Natural killer cell (primary cell): ENCODE measurements at regions not wholly inside any gene's neighbourhood (a gene's known extent, or its start where the extent isn't known, plus 50 kb on each side); places are given as distances from the start of the nearest gene placed in this dataset.
"Not testable (repeated sequence)": the region's sequence is repeated elsewhere in the genome, so short reads cannot be mapped to it uniquely, and the experiment has no call there.

Experiments
- ATAC-seq, 3 donors: fragments of 150-1000 bp in 2 of 3; fragments of 200-7000 bp in 1 of 3; cut with Tn5 transposase; 1 replicate in 1 of 3; 2 replicates in 2 of 3; pipeline ENCODE4 v1.10.0; 2021; ENCODE audit warnings: mild to moderate bottlenecking in 2 of 3, moderate library complexity in 2 of 3
- DNase-seq, 2 donors: peaks; one replicate each; pipeline versions ENCODE4 v3.0.0 to v3.0.0-alpha.2; 2013 to 2021; ENCODE audit warnings: mixed read lengths in 1 of 2
- H3K27ac ChIP-seq: one replicate; pipeline ENCODE4 v1.5.1; 2013; ENCODE audit warnings: mild to moderate bottlenecking, low read length
- H3K27me3 ChIP-seq: one replicate; pipeline ENCODE4 v1.6.1; 2013; ENCODE audit warnings: low read length; ENCODE audit not compliant: control insufficient read depth, insufficient read depth
- H3K36me3 ChIP-seq: one replicate; pipeline ENCODE4 v1.6.1; 2013; ENCODE audit warnings: low read length; ENCODE audit not compliant: control insufficient read depth, insufficient read depth
- H3K4me1 ChIP-seq: one replicate; pipeline ENCODE4 v1.6.1; 2013; ENCODE audit warnings: low read length; ENCODE audit not compliant: control insufficient read depth, insufficient read depth
- H3K4me3 ChIP-seq: one replicate; pipeline ENCODE4 v1.5.1; 2013; ENCODE audit warnings: low read length
- H3K9me3 ChIP-seq: one replicate; pipeline ENCODE4 v1.6.1; 2013; ENCODE audit warnings: low read length; ENCODE audit not compliant: control insufficient read depth, insufficient read depth
- H3K27ac Mint-ChIP-seq, 2 donors: one replicate each; pipeline ENCODE4 v1.8.0; 2022; ENCODE audit warnings: mild to moderate bottlenecking in 2 of 2, mixed read lengths in 2 of 2, moderate library complexity in 1 of 2
- H3K27me3 Mint-ChIP-seq, 2 donors: one replicate each; pipeline ENCODE4 v1.8.0; 2022; ENCODE audit warnings: low read depth in 2 of 2, mixed read lengths in 2 of 2
- H3K36me3 Mint-ChIP-seq: one replicate; pipeline ENCODE4 v1.8.0; 2022; ENCODE audit warnings: mixed read lengths
- H3K4me1 Mint-ChIP-seq, 2 donors: one replicate each; pipeline ENCODE4 v1.8.0; 2022; ENCODE audit warnings: mixed read lengths in 2 of 2
- H3K4me3 Mint-ChIP-seq: one replicate; pipeline ENCODE4 v1.8.0; 2022; ENCODE audit warnings: mild to moderate bottlenecking, moderate library complexity, mixed read lengths
- H3K9me3 Mint-ChIP-seq, 2 donors: one replicate each; pipeline ENCODE4 v1.8.0; 2022; ENCODE audit warnings: mixed read lengths in 2 of 2
- WGBS: methylation state at CpG from one replicate; pipeline ENCODE4 v1.1.7; 2013; ENCODE audit warnings: missing lambda C conversion rate; ENCODE audit not compliant: insufficient coverage; 5-methylcytosine and 5-hydroxymethylcytosine counted together
- intact Hi-C: fragments of 100-400 bp; cut with micrococcal nuclease; formaldehyde crosslinking; loops from one replicate; pipeline ENCODE4 v1.14.2; 2022
- TF ChIP-seq, protein P1 (sequence below): fragments of 200-600 bp; IDR thresholded peaks from one replicate; pipeline ENCODE4 v1.8.0; 2022; ENCODE audit warnings: antibody characterized with exemption

DNA sequence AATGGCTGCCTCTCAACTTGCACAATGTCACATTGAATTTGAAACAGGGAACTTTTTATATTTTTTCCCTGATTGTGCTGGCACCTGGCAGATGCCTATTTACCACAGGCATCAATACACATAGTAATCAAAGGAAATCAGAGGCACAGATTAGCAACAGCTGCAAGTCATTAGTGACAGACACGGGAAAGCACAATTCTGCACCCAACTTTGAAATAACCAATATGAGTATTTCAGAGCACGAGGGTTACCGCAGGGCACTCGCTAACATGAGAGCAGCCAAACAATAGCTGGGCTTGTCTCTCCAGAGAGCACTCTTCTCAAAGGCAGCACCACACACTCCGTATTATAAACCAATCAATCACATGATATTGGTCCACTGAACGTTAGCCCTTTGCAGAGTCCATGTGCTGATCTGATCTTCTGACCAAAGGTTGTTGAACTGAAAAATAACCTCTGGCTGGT, 149.5 kb downstream of the RNF144B start:
- TF ChIP-seq, protein P1, sequence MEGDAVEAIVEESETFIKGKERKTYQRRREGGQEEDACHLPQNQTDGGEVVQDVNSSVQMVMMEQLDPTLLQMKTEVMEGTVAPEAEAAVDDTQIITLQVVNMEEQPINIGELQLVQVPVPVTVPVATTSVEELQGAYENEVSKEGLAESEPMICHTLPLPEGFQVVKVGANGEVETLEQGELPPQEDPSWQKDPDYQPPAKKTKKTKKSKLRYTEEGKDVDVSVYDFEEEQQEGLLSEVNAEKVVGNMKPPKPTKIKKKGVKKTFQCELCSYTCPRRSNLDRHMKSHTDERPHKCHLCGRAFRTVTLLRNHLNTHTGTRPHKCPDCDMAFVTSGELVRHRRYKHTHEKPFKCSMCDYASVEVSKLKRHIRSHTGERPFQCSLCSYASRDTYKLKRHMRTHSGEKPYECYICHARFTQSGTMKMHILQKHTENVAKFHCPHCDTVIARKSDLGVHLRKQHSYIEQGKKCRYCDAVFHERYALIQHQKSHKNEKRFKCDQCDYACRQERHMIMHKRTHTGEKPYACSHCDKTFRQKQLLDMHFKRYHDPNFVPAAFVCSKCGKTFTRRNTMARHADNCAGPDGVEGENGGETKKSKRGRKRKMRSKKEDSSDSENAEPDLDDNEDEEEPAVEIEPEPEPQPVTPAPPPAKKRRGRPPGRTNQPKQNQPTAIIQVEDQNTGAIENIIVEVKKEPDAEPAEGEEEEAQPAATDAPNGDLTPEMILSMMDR: no peak
- no peak overlapping the region for H3K4me3 Mint-ChIP-seq
- Histone ChIP-seq H3K9me3 (no peaks in the 10 kb centered on the region), H3K4me3 (no peak overlapping the region), H3K36me3 (no peaks in the 10 kb centered on the region), H3K27me3 (no peaks in the 10 kb centered on the region), H3K27ac (no peak overlapping the region), H3K4me1 (no peaks in the 10 kb centered on the region)
- no peak overlapping the region for H3K27ac Mint-ChIP-seq
- H3K9me3 Mint-ChIP-seq: no peaks in the 10 kb centered on the region
- H3K36me3 Mint-ChIP-seq: no peaks in the 10 kb centered on the region
- 88% methylated on average over 6 of the region's 6 CpGs for WGBS
- DNase-seq: no peak
- no peak for ATAC-seq
- intact Hi-C loops: no loop called here
- peaks cover 0 to 15% of the 10 kb centered on the region in 2 donors for H3K27me3 Mint-ChIP-seq
- H3K4me1 Mint-ChIP-seq: no peaks in the 10 kb centered on the region

DNA sequence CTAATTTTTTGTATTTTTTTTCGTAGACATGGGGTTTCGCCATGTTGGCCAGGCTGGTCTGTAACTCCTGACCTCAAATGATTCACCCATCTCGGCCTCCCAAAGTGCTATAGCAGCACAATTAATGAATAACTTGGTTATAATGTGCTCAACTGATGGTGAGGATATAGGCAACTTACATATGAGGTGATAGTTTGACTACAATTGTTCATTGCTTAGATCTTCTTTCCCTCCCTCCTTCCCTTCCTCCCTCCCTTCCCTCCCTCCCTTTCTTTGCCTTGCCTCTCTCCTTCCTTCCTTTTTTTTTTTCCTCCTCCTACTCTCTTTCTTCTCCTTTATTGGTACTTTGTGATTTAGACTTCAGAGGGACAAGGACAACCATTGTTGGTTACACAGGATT, 151.2 kb downstream of the RNF144B start:
- Histone ChIP-seq H3K36me3 (no peaks in the 10 kb centered on the region), H3K4me1 (no peaks in the 10 kb centered on the region), H3K9me3 (peaks cover under 1% of the 10 kb centered on the region), H3K27me3 (no peaks in the 10 kb centered on the region), H3K27ac (no peak overlapping the region), H3K4me3 (no peak overlapping the region)
- H3K9me3 Mint-ChIP-seq: no peaks in the 10 kb centered on the region
- TF ChIP-seq, protein P1: no peak
- H3K27ac Mint-ChIP-seq: no peak overlapping the region
- no peak for ATAC-seq
- no peak overlapping the region for H3K4me3 Mint-ChIP-seq
- peaks cover 0 to 8% of the 10 kb centered on the region in 2 donors for H3K27me3 Mint-ChIP-seq
- intact Hi-C loops: no loop called here
- no peaks in the 10 kb centered on the region for H3K4me1 Mint-ChIP-seq
- H3K36me3 Mint-ChIP-seq: no peaks in the 10 kb centered on the region
- DNase-seq: no peak
- whole genome bisulfite sequencing: 91% methylated on average over 2 of the region's 3 CpGs

DNA sequence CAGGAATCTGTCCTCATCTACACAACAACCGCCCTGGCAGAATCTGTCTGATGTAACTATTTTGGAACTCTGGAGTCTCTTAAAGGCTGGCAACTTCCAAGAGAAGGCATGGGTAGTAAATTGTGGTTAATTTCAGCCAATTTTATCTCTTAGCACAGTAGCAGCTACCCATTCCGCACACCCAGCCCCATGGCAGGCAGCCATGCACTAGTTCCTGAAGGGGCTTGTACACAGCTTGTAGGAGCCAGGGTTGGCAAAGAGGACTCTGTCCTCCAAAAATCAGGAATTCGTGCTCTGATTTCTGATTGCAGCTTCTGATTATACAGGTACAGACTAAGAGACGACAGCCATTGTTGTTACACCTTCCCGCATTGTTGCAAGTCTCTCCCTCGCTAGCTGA, 155.9 kb downstream of the RNF144B start:
- Mint-ChIP-seq H3K9me3 (peaks cover 5 to 6% of the 10 kb centered on the region in 2 donors), H3K27me3 (peaks cover 0 to 3% of the 10 kb centered on the region in 2 donors), H3K4me3 (no peak overlapping the region), H3K27ac (no peak overlapping the region), H3K36me3 (peaks cover 5% of the 10 kb centered on the region), H3K4me1 (no peaks in the 10 kb centered on the region)
- ATAC-seq (no peak), DNase-seq (no peak)
- TF ChIP-seq, protein P1: no peak
- no peak overlapping the region for H3K4me3 ChIP-seq
- intact Hi-C loops: no loop called here
- H3K27me3 ChIP-seq: no peaks in the 10 kb centered on the region
- no peaks in the 10 kb centered on the region for H3K36me3 ChIP-seq
- H3K27ac ChIP-seq: no peak overlapping the region
- H3K9me3 ChIP-seq: peaks cover 2% of the 10 kb centered on the region
- WGBS: 80% methylated on average over 5 of the region's 6 CpGs
- no peaks in the 10 kb centered on the region for H3K4me1 ChIP-seq

DNA sequence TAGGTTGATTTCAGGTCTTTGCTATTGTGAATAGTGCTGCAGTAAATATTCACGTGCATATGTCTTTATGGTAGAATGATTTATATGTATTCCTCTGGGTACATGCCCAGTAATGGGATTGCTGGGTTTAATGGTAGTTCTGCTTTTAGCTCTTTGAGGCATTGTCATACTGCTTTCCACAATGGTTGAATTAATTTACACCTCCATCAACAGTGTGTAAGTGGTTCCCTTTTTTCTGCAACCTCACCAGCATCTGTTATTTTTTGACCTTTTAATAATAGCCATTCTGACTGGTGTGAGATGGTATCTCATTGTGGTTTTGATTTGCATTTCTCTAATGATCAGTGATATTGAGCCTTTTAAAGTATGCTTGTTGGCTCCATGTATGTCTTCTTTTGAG, 158.0 kb downstream of the RNF144B start:
- H3K27ac Mint-ChIP-seq, H3K4me1 Mint-ChIP-seq, H3K36me3 ChIP-seq, ATAC-seq, H3K9me3 ChIP-seq, H3K4me3 Mint-ChIP-seq, H3K27me3 Mint-ChIP-seq, H3K36me3 Mint-ChIP-seq, H3K4me1 ChIP-seq, H3K4me3 ChIP-seq, DNase-seq, H3K27me3 ChIP-seq, intact Hi-C loops, H3K9me3 Mint-ChIP-seq, H3K27ac ChIP-seq: not testable (repeated sequence)
- WGBS: 63% methylated on average over 1 of the region's 1 CpG
